Cardiac fibroblast (primary cell): ENCODE measurements at regions not wholly inside any gene's neighbourhood (a gene's known extent, or its start where the extent isn't known, plus 50 kb on each side); places are given as distances from the start of the nearest gene placed in this dataset.

Source experiments
- DNase-seq, 2 donors: peaks; one replicate each; pipeline versions ENCODE4 v3.0.0 to v3.0.0-alpha.2; 2010; ENCODE audit warnings: low read depth in 2 of 2
- H3K4me3 ChIP-seq, 2 donors: replicated peaks in 1 of 2; 1 replicate in 1 of 2; 2 replicates in 1 of 2; pipeline ENCODE4 v1.5.1; 2011; ENCODE audit warnings: low read depth in 2 of 2, low read length in 2 of 2, mild to moderate bottlenecking in 2 of 2, moderate library complexity in 1 of 2
- CTCF ChIP-seq: IDR thresholded peaks from one replicate; pipeline ENCODE4 v1.5.1; 2011; ENCODE audit warnings: low read depth, mild to moderate bottlenecking, low read length, inconsistent platforms

- no peak for DNase-seq
Measured at GRCh38 chr10:104582966-104583365, 58.1 kb upstream of the SORCS3 start.

GRCh38 chr10:104584541-104584940 is 56.5 kb upstream of the SORCS3 start:
- H3K4me3 ChIP-seq, result no peak overlapping the region
- TF ChIP-seq CTCF, result no peak
- DNase-seq, result no peak

More at GRCh38 chr10:104582966-104583365, 58.1 kb upstream of the SORCS3 start:
- TF ChIP-seq CTCF, result no peak
- H3K4me3 ChIP-seq, result no peak overlapping the region

- TF ChIP-seq CTCF, result no peak
- no peak overlapping the region for H3K4me3 ChIP-seq
Measured at GRCh38 chr10:104587751-104588150, 53.3 kb upstream of the SORCS3 start.

GRCh38 chr10:104589431-104589830 is 51.7 kb upstream of the SORCS3 start:
- DNase-seq, result peak in 1 of 2 donors; percentile 17
- H3K4me3 ChIP-seq, result no peak overlapping the region
- no peak for TF ChIP-seq CTCF

More at GRCh38 chr10:104587751-104588150, 53.3 kb upstream of the SORCS3 start:
- DNase-seq, result no peak

- TF ChIP-seq CTCF, result no peak
- DNase-seq, result peak in 1 of 2 donors; percentile 44
- H3K4me3 ChIP-seq, result no peak overlapping the region
Measured at GRCh38 chr10:104589871-104590270, 51.2 kb upstream of the SORCS3 start.
